ENCODE measurements at regions not wholly inside any gene's neighbourhood (a gene's known extent, or its start where the extent isn't known, plus 50 kb on each side); places are given as distances from the start of the nearest gene placed in this dataset.

GRCh38 chr4:156495091-156495490, 476.5 kb downstream of the PDGFC start:
- TF ChIP-seq, protein P1, sequence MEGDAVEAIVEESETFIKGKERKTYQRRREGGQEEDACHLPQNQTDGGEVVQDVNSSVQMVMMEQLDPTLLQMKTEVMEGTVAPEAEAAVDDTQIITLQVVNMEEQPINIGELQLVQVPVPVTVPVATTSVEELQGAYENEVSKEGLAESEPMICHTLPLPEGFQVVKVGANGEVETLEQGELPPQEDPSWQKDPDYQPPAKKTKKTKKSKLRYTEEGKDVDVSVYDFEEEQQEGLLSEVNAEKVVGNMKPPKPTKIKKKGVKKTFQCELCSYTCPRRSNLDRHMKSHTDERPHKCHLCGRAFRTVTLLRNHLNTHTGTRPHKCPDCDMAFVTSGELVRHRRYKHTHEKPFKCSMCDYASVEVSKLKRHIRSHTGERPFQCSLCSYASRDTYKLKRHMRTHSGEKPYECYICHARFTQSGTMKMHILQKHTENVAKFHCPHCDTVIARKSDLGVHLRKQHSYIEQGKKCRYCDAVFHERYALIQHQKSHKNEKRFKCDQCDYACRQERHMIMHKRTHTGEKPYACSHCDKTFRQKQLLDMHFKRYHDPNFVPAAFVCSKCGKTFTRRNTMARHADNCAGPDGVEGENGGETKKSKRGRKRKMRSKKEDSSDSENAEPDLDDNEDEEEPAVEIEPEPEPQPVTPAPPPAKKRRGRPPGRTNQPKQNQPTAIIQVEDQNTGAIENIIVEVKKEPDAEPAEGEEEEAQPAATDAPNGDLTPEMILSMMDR (IDR thresholded peaks at IDR 0.05): no peak
- TF ChIP-seq POLR2A (IDR thresholded peaks at IDR 0.05): no peak

All from body of pancreas (tissue), 4 donors.